ENCODE measurements at regions not wholly inside any gene's neighbourhood (a gene's known extent, or its start where the extent isn't known, plus 50 kb on each side); places are given as distances from the start of the nearest gene placed in this dataset.

- H3K4me3 Mint-ChIP-seq: no peak overlapping the region
- no peaks in the 10 kb centered on the region for H3K9me3 Mint-ChIP-seq
- no peak overlapping the region for H3K27ac Mint-ChIP-seq
- TF ChIP-seq CTCF (IDR thresholded peaks at IDR 0.05; ENCODE audit: unreplicated experiment): no peak
- no peak for DNase-seq (ENCODE audit: low spot score in 2 of 2, unreplicated experiment in 2 of 2)
- H3K36me3 Mint-ChIP-seq: no peaks in the 10 kb centered on the region
- no peaks in the 10 kb centered on the region for H3K4me1 Mint-ChIP-seq
- H3K27me3 Mint-ChIP-seq (ENCODE audit: low read depth): no peaks in the 10 kb centered on the region
These were observed 129.9 kb upstream of the MOCS2 start for GRCh38 chr5:53239301-53239990.

GRCh38 chr5:53240661-53241060 lies 131.1 kb upstream of the MOCS2 start:
- DNase-seq (ENCODE audit: low spot score in 2 of 2, unreplicated experiment in 2 of 2): no peak
- H3K27me3 Mint-ChIP-seq (ENCODE audit: low read depth): no peaks in the 10 kb centered on the region
- H3K9me3 Mint-ChIP-seq: no peaks in the 10 kb centered on the region
- TF ChIP-seq CTCF (IDR thresholded peaks at IDR 0.05; ENCODE audit: unreplicated experiment): no peak
- no peaks in the 10 kb centered on the region for H3K36me3 Mint-ChIP-seq
- no peak overlapping the region for H3K4me3 Mint-ChIP-seq
- no peak overlapping the region for H3K27ac Mint-ChIP-seq
- H3K4me1 Mint-ChIP-seq: no peaks in the 10 kb centered on the region

GRCh38 chr5:53241572-53241971 lies 132.0 kb upstream of the MOCS2 start:
- H3K4me1 Mint-ChIP-seq: no peaks in the 10 kb centered on the region
- H3K27ac Mint-ChIP-seq: no peak overlapping the region
- H3K36me3 Mint-ChIP-seq: no peaks in the 10 kb centered on the region
- no peak overlapping the region for H3K4me3 Mint-ChIP-seq
- TF ChIP-seq CTCF (IDR thresholded peaks at IDR 0.05; ENCODE audit: unreplicated experiment): no peak
- H3K27me3 Mint-ChIP-seq (ENCODE audit: low read depth): no peaks in the 10 kb centered on the region
- H3K9me3 Mint-ChIP-seq: no peaks in the 10 kb centered on the region
- DNase-seq (ENCODE audit: low spot score in 2 of 2, unreplicated experiment in 2 of 2): no peak

- no peaks in the 10 kb centered on the region for H3K4me1 Mint-ChIP-seq
- no peak overlapping the region for H3K27ac Mint-ChIP-seq
- no peak for TF ChIP-seq CTCF (IDR thresholded peaks at IDR 0.05; ENCODE audit: unreplicated experiment)
- H3K27me3 Mint-ChIP-seq (ENCODE audit: low read depth): peaks cover 2% of the 10 kb centered on the region
- DNase-seq (ENCODE audit: low spot score in 2 of 2, unreplicated experiment in 2 of 2): no peak
- H3K4me3 Mint-ChIP-seq: no peak overlapping the region
- H3K9me3 Mint-ChIP-seq: no peaks in the 10 kb centered on the region
- H3K36me3 Mint-ChIP-seq: no peaks in the 10 kb centered on the region
These were observed 133.8 kb upstream of the MOCS2 start for GRCh38 chr5:53243403-53243802.

GRCh38 chr5:53246042-53246836 lies 136.7 kb upstream of the MOCS2 start:
- Mint-ChIP-seq H3K27ac (no peak overlapping the region), H3K27me3 (ENCODE audit: low read depth) (peaks cover 2% of the 10 kb centered on the region), H3K4me1 (no peaks in the 10 kb centered on the region), H3K4me3 (no peak overlapping the region), H3K9me3 (no peaks in the 10 kb centered on the region), H3K36me3 (no peaks in the 10 kb centered on the region)
- TF ChIP-seq CTCF (IDR thresholded peaks at IDR 0.05; ENCODE audit: unreplicated experiment): no peak
- no peak for DNase-seq (ENCODE audit: low spot score in 2 of 2, unreplicated experiment in 2 of 2)

Data from mesothelial cell of epicardium (in vitro differentiated cells).